A549 (cell line): ENCODE measurements at regions not wholly inside any gene's neighbourhood (a gene's known extent, or its start where the extent isn't known, plus 50 kb on each side); places are given as distances from the start of the nearest gene placed in this dataset.

Experiments used
- ATAC-seq, 2 experiments: fragments of 200-7000 bp in 1 of 2; fragments of >200 bp in 1 of 2; cut with Nextera tagmentation in 1 of 2; cut with Tn5 transposase in 1 of 2; 3 replicates each; pipeline versions ENCODE4 v1.8.0 to v1.9.1; 2018 to 2020; ENCODE audit warnings: mild to moderate bottlenecking in 1 of 2, moderate library complexity in 1 of 2
- CTCF ChIA-PET: fragments of 300-600 bp; sonication (Branson Sonifier 250); formaldehyde crosslinking; extraction: SDS; loops from one replicate; lab custom pipeline; 2021; ENCODE audit warnings: antibody characterized with exemption, inconsistent platforms; lab: Yijun Ruan, JAX
- POLR2A ChIA-PET: fragments of 350-600 bp; formaldehyde crosslinking; extraction: SDS; loops from one replicate; lab custom pipeline; 2021; ENCODE audit warnings: antibody characterized with exemption, inconsistent platforms; lab: Yijun Ruan, JAX
- DNase-seq, 2 experiments: peaks; one replicate each; pipeline versions ENCODE4 v3.0.0 to v3.0.0-alpha.2; 2011 to 2016; ENCODE audit warnings: low read depth in 1 of 2, low spot score in 1 of 2
- FAIRE-seq: peaks from 2 replicates; lab custom pipeline; 2011; peaks lifted over from hg19 to GRCh38; lab: Jason Lieb, UNC
- H3K27ac ChIP-seq, 2 experiments: fragments of >200 bp; sonication (Bioruptor Twin); formaldehyde crosslinking; 3 replicates each; pipeline ENCODE4 v1.5.1; 2016 to 2017
- H3K4me1 ChIP-seq: fragments of >200 bp; sonication (Bioruptor Twin); formaldehyde crosslinking; 3 replicates; pipeline ENCODE4 v1.6.1; 2016
- H3K4me2 ChIP-seq: fragments of >200 bp; sonication (Bioruptor Twin); formaldehyde crosslinking; 3 replicates; pipeline ENCODE4 v1.6.1; 2016
- H3K4me3 ChIP-seq: fragments of >200 bp; sonication (Bioruptor Twin); formaldehyde crosslinking; 3 replicates; pipeline ENCODE4 v1.5.1; 2016
- H3K9me3 ChIP-seq: fragments of >200 bp; sonication (Bioruptor Twin); formaldehyde crosslinking; 3 replicates; pipeline ENCODE4 v1.6.1; 2016
- CBX8 ChIP-seq: fragments of 200-600 bp; sonication (generic); IDR thresholded peaks from 2 replicates; pipeline ENCODE4 v1.6.1; 2016
- CTCF ChIP-seq: fragments of >200 bp; sonication (Bioruptor Twin); formaldehyde crosslinking; IDR thresholded peaks from 3 replicates; pipeline ENCODE4 v1.5.1; 2016
- EHF ChIP-seq: fragments of 250-450 bp; sonication (Bioruptor Pico); IDR thresholded peaks from 2 replicates; pipeline ENCODE4 v1.5.0; 2020; ENCODE audit warnings: mild to moderate bottlenecking
- EP300 ChIP-seq, 2 experiments: fragments of >200 bp; sonication (Bioruptor Twin); formaldehyde crosslinking; IDR thresholded peaks; 2 replicates in 1 of 2; 3 replicates in 1 of 2; pipeline ENCODE4 v1.6.1; 2016 to 2017
- FOSL2 ChIP-seq, 2 experiments: fragments of 450-650 bp in 1 of 2; fragments of >200 bp in 1 of 2; sonication (Bioruptor Twin) in 1 of 2; formaldehyde crosslinking; IDR thresholded peaks; 2 replicates each; pipeline versions ENCODE4 v1.5.0 to v1.6.1; 2016 to 2020; ENCODE audit warnings: mild to moderate bottlenecking in 1 of 2, moderate library complexity in 1 of 2
- FOXS1 ChIP-seq: fragments of 250-450 bp; sonication (Bioruptor Pico); IDR thresholded peaks from 2 replicates; pipeline ENCODE4 v1.5.0; 2020; ENCODE audit warnings: mild to moderate bottlenecking, moderate library complexity
- HDAC2 ChIP-seq: fragments of 200-600 bp; sonication (generic); IDR thresholded peaks from 2 replicates; pipeline ENCODE4 v1.6.1; 2016
- HEYL ChIP-seq: fragments of 250-450 bp; sonication (Bioruptor Pico); IDR thresholded peaks from 2 replicates; pipeline ENCODE4 v1.8.0; 2021; ENCODE audit warnings: mild to moderate bottlenecking, moderate library complexity
- HOXA7 ChIP-seq: fragments of 250-450 bp; sonication (Bioruptor Pico); IDR thresholded peaks from 2 replicates; pipeline ENCODE4 v1.5.0; 2020; ENCODE audit warnings: mild to moderate bottlenecking, moderate library complexity
- HOXB13 ChIP-seq: fragments of 250-450 bp; sonication (Bioruptor Pico); IDR thresholded peaks from 2 replicates; pipeline ENCODE4 v1.5.0; 2020; ENCODE audit warnings: low read depth, mild to moderate bottlenecking, moderate library complexity
- HOXB5 ChIP-seq: fragments of 250-450 bp; sonication (Bioruptor Pico); IDR thresholded peaks from 2 replicates; pipeline ENCODE4 v1.5.0; 2020; ENCODE audit warnings: mild to moderate bottlenecking, moderate library complexity
- KDM1A ChIP-seq: fragments of 200-600 bp; sonication (generic); IDR thresholded peaks from 2 replicates; pipeline ENCODE4 v1.6.1; 2016; ENCODE audit warnings: low read depth, mild to moderate bottlenecking
- KDM5A ChIP-seq: fragments of 200-600 bp; sonication (generic); IDR thresholded peaks from 2 replicates; pipeline ENCODE4 v1.6.1; 2016; ENCODE audit warnings: antibody characterized with exemption, mild to moderate bottlenecking
- MAZ ChIP-seq: fragments of 150-350 bp; IDR thresholded peaks from 2 replicates; pipeline ENCODE4 v1.6.1; 2014; ENCODE audit warnings: antibody characterized with exemption, low read depth, low read length, borderline replicate concordance
- MYC ChIP-seq: IDR thresholded peaks from 2 replicates; pipeline ENCODE4 v1.6.1; 2012; ENCODE audit warnings: mild to moderate bottlenecking, inconsistent platforms, low read length, improper control_type of control experiment, borderline replicate concordance
- NPAS2 ChIP-seq: fragments of 250-450 bp; sonication (Bioruptor Pico); IDR thresholded peaks from 2 replicates; pipeline ENCODE4 v1.8.0; 2022; ENCODE audit warnings: mild to moderate bottlenecking, moderate library complexity, borderline replicate concordance
- NR3C1 ChIP-seq: fragments of >200 bp; sonication (Bioruptor Twin); formaldehyde crosslinking; IDR thresholded peaks from 3 replicates; pipeline ENCODE4 v1.6.1; 2017
- PHF8 ChIP-seq: fragments of 200-600 bp; sonication (generic); IDR thresholded peaks from 2 replicates; pipeline ENCODE4 v1.6.1; 2016; ENCODE audit warnings: low read depth, mild to moderate bottlenecking, antibody characterized with exemption, moderate library complexity, borderline replicate concordance
- POLR2A ChIP-seq: IDR thresholded peaks from 2 replicates; pipeline ENCODE4 v1.6.1; 2012; ENCODE audit warnings: mild to moderate bottlenecking, low read length
- POLR2AphosphoS2 ChIP-seq: conservative IDR thresholded peaks from 2 replicates; pipeline ENCODE4 v1.6.1; 2012; ENCODE audit warnings: low read length, improper control_type of control experiment, inconsistent platforms
- RAD21 ChIP-seq, 2 experiments: fragments of >200 bp in 1 of 2; sonication (Bioruptor Twin) in 1 of 2; formaldehyde crosslinking in 1 of 2; IDR thresholded peaks in 1 of 2; conservative IDR thresholded peaks in 1 of 2; 2 replicates in 1 of 2; 3 replicates in 1 of 2; pipeline ENCODE4 v1.6.1; 2012 to 2018; ENCODE audit warnings: inconsistent platforms in 1 of 2
- RCOR1 ChIP-seq: fragments of 150-350 bp; IDR thresholded peaks from 2 replicates; pipeline ENCODE4 v1.6.1; 2014; ENCODE audit warnings: antibody characterized with exemption, low read length, low read depth
- SREBF2 ChIP-seq: fragments of 450-650 bp; IDR thresholded peaks from 2 replicates; pipeline ENCODE4 v1.6.1; 2014; ENCODE audit warnings: mild to moderate bottlenecking, moderate library complexity
- ZFP36 ChIP-seq: fragments of 450-650 bp; IDR thresholded peaks from 2 replicates; pipeline ENCODE4 v1.6.1; 2014; ENCODE audit warnings: borderline replicate concordance; ENCODE audit not compliant: partially characterized antibody
- ZNF302 ChIP-seq: fragments of 250-450 bp; sonication (Bioruptor Pico); IDR thresholded peaks from 2 replicates; pipeline ENCODE4 v1.9.0; 2021; ENCODE audit warnings: inconsistent platforms, mild to moderate bottlenecking, moderate library complexity
- ZSCAN20 ChIP-seq: fragments of 250-450 bp; sonication (Bioruptor Pico); IDR thresholded peaks from 2 replicates; pipeline ENCODE4 v1.8.0; 2022; ENCODE audit warnings: mild to moderate bottlenecking, moderate library complexity
- WGBS: methylation state at CpG from one replicate; pipeline ENCODE4 v1.1.6; 2017; ENCODE audit errors: missing lambda C conversion rate; 5-methylcytosine and 5-hydroxymethylcytosine counted together
- TF ChIP-seq, protein P1 (sequence below): fragments of 250-450 bp; sonication (Bioruptor Pico); IDR thresholded peaks from 2 replicates; pipeline ENCODE4 v1.5.0; 2020; ENCODE audit warnings: low read depth, mild to moderate bottlenecking, moderate library complexity
- TF ChIP-seq, protein P2 (sequence below): fragments of 250-450 bp; sonication (Bioruptor Pico); IDR thresholded peaks from 2 replicates; pipeline ENCODE4 v1.5.0; 2021; ENCODE audit warnings: mild to moderate bottlenecking, moderate library complexity, borderline replicate concordance
- TF ChIP-seq, protein P3 (sequence below): fragments of 200-600 bp; sonication (generic); IDR thresholded peaks from 2 replicates; pipeline ENCODE4 v1.6.1; 2016; ENCODE audit warnings: antibody characterized with exemption, mild to moderate bottlenecking, moderate library complexity
- TF ChIP-seq, protein P4 (sequence below): IDR thresholded peaks from 2 replicates; pipeline ENCODE4 v1.6.1; 2012; ENCODE audit warnings: low read depth, borderline replicate concordance

- Histone ChIP-seq H3K9me3 (no peaks in the 10 kb centered on the region), H3K27ac (no peak overlapping the region), H3K4me2 (no peak overlapping the region), H3K4me1 (no peaks in the 10 kb centered on the region), H3K4me3 (no peak overlapping the region)
- no CpG with 5 or more reads among the region's 5 CpGs for WGBS
- CTCF ChIA-PET = no interaction called here
- no peak for TF ChIP-seq MYC
- no peak for TF ChIP-seq FOSL2 (IDR thresholded peaks at IDR 0.05)
- TF ChIP-seq FOSL2 (CRISPR knock-in tag; IDR thresholded peaks at IDR 0.05) = no peak
- TF ChIP-seq HEYL (CRISPR knock-in tag) = no peak
- TF ChIP-seq NR3C1 = no peak
- no peak for TF ChIP-seq RAD21 (conservative IDR thresholded peaks at IDR 0.05 in 1 of 2, IDR thresholded peaks at IDR 0.05 in 1 of 2)
- TF ChIP-seq SREBF2 = no peak
- TF ChIP-seq KDM5A = no peak
- TF ChIP-seq POLR2A = no peak
- TF ChIP-seq, protein P1, sequence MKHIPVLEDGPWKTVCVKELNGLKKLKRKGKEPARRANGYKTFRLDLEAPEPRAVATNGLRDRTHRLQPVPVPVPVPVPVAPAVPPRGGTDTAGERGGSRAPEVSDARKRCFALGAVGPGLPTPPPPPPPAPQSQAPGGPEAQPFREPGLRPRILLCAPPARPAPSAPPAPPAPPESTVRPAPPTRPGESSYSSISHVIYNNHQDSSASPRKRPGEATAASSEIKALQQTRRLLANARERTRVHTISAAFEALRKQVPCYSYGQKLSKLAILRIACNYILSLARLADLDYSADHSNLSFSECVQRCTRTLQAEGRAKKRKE (CRISPR knock-in tag) = no peak
- TF ChIP-seq EHF (CRISPR knock-in tag) = no peak
- no peak for TF ChIP-seq CTCF
- TF ChIP-seq ZNF302 (CRISPR knock-in tag) = no peak
- TF ChIP-seq MAZ = no peak
- TF ChIP-seq CBX8 = no peak
- TF ChIP-seq HOXA7 = no peak
- no peak for TF ChIP-seq ZFP36
- TF ChIP-seq POLR2AphosphoS2 = no peak
- no peak for TF ChIP-seq PHF8
- TF ChIP-seq HDAC2 = no peak
- no peak for TF ChIP-seq HOXB5 (CRISPR knock-in tag)
- FAIRE-seq (no peak), ATAC-seq (no peak), DNase-seq (no peak)
- POLR2A ChIA-PET = no interaction called here
These were observed 699.2 kb upstream of the TSPY4 start for GRCh38 chrY:8638111-8638510.

- ChIA-PET CTCF (no interaction called here), POLR2A (no interaction called here)
- ATAC-seq (no peak), FAIRE-seq (no peak), DNase-seq (no peak)
- 56% methylated on average over 3 of the region's 3 CpGs for WGBS
- H3K27ac ChIP-seq = no peak overlapping the region
- H3K4me2 ChIP-seq = no peak overlapping the region
- no peaks in the 10 kb centered on the region for H3K9me3 ChIP-seq
- H3K4me3 ChIP-seq = no peak overlapping the region
- H3K4me1 ChIP-seq = no peaks in the 10 kb centered on the region
- TF ChIP-seq RCOR1 (no peak), HOXA7 (no peak), POLR2AphosphoS2 (no peak), RAD21 (conservative IDR thresholded peaks at IDR 0.05 in 1 of 2, IDR thresholded peaks at IDR 0.05 in 1 of 2) (no peak), EP300 (IDR thresholded peaks at IDR 0.05) (no peak), HOXB13 (CRISPR knock-in tag) (no peak), HEYL (CRISPR knock-in tag) (no peak), NPAS2 (no peak), PHF8 (no peak), FOSL2 (IDR thresholded peaks at IDR 0.05) (no peak), FOSL2 (CRISPR knock-in tag; IDR thresholded peaks at IDR 0.05) (no peak), FOXS1 (no peak), KDM1A (no peak), SREBF2 (no peak), ZSCAN20 (CRISPR knock-in tag) (no peak)
- TF ChIP-seq, protein P2, sequence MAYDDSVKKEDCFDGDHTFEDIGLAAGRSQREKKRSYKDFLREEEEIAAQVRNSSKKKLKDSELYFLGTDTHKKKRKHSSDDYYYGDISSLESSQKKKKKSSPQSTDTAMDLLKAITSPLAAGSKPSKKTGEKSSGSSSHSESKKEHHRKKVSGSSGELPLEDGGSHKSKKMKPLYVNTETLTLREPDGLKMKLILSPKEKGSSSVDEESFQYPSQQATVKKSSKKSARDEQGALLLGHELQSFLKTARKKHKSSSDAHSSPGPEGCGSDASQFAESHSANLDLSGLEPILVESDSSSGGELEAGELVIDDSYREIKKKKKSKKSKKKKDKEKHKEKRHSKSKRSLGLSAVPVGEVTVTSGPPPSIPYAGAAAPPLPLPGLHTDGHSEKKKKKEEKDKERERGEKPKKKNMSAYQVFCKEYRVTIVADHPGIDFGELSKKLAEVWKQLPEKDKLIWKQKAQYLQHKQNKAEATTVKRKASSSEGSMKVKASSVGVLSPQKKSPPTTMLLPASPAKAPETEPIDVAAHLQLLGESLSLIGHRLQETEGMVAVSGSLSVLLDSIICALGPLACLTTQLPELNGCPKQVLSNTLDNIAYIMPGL (CRISPR knock-in tag) = no peak
- TF ChIP-seq, protein P3, sequence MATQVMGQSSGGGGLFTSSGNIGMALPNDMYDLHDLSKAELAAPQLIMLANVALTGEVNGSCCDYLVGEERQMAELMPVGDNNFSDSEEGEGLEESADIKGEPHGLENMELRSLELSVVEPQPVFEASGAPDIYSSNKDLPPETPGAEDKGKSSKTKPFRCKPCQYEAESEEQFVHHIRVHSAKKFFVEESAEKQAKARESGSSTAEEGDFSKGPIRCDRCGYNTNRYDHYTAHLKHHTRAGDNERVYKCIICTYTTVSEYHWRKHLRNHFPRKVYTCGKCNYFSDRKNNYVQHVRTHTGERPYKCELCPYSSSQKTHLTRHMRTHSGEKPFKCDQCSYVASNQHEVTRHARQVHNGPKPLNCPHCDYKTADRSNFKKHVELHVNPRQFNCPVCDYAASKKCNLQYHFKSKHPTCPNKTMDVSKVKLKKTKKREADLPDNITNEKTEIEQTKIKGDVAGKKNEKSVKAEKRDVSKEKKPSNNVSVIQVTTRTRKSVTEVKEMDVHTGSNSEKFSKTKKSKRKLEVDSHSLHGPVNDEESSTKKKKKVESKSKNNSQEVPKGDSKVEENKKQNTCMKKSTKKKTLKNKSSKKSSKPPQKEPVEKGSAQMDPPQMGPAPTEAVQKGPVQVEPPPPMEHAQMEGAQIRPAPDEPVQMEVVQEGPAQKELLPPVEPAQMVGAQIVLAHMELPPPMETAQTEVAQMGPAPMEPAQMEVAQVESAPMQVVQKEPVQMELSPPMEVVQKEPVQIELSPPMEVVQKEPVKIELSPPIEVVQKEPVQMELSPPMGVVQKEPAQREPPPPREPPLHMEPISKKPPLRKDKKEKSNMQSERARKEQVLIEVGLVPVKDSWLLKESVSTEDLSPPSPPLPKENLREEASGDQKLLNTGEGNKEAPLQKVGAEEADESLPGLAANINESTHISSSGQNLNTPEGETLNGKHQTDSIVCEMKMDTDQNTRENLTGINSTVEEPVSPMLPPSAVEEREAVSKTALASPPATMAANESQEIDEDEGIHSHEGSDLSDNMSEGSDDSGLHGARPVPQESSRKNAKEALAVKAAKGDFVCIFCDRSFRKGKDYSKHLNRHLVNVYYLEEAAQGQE = no peak
- TF ChIP-seq, protein P4, sequence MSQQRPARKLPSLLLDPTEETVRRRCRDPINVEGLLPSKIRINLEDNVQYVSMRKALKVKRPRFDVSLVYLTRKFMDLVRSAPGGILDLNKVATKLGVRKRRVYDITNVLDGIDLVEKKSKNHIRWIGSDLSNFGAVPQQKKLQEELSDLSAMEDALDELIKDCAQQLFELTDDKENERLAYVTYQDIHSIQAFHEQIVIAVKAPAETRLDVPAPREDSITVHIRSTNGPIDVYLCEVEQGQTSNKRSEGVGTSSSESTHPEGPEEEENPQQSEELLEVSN = no peak
- TF ChIP-seq, all 56 proteins: peak for 0
These were observed 692.3 kb upstream of the TSPY4 start for GRCh38 chrY:8644926-8645325.
